AG08395 (cell line): ENCODE measurements at regions not wholly inside any gene's neighbourhood (a gene's known extent, or its start where the extent isn't known, plus 50 kb on each side); places are given as distances from the start of the nearest gene placed in this dataset.

Experiments
- DNase-seq: peaks from one replicate; pipeline ENCODE4 v3.0.0; 2012; ENCODE audit warnings: mixed read lengths, low spot score

DNA sequence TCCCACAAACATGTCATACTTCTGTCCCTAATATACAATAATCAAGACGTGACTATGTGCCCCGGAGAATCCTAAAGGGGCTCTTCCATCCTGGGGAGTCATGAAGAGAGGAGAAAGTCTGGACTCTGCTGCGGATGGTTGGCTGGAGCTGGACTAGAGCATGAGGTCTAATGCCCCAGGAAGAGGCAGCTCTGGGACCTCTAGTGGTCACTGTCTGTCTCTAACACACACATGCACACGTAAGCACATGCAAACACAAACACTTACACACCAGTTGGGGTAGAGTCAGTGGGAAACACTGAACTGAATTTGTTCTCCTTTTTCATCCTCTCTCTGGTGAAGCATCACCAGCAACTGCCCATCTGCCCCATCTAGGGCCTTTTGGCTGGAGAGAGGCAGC is 271.6 kb downstream of the TDRD15 start:
- no peak for DNase-seq

DNA sequence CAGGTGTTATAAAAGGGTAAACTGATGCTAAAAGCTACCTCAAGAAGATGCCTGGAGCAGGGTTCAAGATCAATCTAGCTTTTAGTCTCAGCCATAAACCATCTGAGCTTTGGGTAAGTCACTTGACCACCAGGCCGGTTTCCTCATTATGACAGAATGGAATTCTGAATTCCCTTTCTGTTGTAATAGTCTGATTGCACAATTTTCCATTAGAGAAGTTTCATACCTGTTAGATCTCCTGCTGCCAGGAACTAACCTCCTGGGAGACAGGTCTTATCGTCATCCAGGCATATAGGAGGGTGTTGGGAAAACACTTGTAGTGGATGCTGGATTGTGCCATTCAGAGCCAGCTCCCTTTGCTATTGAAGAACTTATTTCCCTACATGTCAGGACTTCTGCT is 272.5 kb downstream of the TDRD15 start:
- DNase-seq: no peak

DNA sequence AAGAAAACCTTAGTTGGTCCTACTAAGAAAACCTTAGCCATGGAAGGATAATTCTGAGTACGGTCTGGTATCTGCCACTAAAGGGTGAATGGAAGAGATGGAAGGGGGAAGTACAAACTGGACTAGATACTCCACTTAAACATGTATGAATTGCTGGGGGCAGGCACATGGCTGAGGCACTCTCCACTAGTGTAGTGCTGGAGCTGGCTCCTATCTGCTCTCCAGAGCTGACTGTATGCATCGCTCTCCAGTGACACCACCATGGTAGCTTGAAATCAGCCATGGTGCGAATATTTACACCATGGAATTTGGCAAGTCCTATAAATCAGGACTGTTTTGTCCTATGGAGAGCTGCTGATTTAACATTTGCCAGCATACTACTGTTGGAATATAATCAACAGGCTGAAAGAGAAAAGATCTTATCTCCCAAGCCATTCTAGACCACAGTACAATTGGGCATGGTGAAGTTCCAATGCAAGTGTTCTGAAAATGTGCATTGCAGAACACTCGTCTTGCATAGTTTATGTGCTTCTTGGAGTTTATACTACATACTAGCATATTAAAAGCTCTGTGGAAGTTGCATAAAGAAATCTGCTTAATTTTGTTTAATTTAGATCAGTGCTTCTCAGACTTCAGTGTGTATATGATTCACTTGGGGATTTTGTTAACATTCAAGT is 277.4 kb downstream of the TDRD15 start:
- no peak for DNase-seq

DNA sequence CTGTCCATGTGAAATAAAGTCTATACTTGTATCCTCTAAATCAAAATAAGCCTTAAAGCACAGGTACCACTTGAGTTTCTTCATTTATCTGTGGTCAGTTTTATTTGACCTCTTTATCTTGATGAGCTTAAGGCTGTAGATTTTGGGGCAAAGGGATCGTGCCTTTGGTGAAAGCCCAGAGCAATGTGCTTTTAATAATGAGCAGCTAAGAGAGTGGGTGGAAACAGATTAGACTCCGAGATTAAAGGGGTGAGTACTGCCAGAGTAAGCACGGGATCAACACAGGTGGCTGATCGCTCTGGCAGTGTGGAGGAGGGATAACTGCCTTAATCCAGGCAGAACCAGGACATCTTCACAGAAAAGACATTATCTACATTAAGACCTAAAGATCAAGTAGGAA is 280.4 kb downstream of the TDRD15 start:
- no peak for DNase-seq

DNA sequence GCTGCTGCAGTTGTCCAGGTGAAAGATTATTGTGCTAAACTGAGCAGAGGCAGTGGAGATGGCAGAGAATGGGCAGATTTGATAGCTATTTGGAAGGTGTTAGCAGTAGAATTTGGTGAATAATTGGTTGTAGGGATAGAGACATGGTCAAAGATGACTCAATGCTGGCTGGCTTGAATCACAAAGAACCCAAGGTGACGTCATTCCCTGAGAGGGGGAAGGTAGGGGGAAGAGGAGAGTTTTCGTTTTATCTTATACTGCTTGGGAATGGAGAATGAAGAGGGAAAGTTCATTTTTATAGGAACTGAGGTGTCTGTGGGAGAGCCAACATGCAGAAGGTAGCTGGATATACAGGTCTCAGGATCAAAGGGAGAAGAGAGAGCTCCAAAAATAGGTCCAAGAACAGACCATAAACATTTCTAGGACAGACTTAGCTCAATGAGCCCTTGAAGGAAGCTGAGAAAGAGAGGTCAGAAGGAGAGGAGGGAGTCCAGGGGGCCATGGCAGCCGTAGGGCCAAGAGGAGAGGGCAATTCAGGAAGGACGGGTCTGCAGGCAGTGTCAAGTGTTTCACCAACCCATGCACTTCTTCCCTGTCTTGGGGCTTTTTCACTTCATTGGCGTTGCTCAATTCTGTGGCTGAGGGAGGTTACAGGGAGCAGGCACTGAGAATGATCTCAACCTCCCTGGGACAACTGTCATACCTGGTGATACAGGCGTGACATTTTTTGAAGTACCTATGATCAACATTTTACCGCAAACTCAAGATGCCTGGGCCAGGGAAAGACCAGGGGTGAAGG is 281.3 kb downstream of the TDRD15 start:
- no peak for DNase-seq

DNA sequence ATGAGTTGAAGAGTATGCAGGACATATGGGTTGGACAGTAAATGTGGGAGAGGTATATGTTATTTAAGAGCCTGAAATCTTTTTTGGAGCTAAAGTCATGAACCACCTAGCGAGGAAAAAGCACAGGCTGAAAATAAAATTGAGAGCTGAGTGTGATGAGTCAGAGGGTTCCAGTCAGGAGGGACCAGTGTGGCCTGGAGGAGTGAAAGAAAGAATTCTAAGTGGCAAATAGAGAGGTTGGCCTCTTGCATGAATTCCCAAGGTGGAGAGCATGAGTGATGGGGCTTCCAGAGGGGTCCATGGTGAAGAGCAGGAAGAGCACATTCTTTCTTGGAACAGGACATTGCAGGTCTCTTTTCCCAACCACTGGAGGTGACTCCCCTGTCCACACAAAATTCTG is 282.6 kb downstream of the TDRD15 start:
- DNase-seq: no peak

DNA sequence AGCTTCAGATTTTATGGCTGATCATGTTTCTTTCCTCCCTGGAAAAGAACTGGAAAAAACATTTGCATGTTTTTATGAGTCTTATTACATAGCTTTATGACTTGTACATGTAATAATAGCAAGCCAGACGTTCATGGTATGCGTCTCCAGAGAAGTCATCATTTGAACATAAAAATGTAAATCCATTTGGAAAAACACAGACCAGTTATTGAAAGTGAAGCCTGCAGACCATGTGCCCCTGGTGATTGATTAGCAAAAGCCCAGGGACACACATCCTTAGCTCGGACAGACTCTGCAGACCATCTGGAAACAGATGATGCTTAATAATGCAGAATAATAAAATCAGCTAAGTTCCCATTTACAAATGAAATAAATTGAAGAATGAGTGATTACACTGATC is 283.1 kb downstream of the TDRD15 start:
- no peak for DNase-seq

DNA sequence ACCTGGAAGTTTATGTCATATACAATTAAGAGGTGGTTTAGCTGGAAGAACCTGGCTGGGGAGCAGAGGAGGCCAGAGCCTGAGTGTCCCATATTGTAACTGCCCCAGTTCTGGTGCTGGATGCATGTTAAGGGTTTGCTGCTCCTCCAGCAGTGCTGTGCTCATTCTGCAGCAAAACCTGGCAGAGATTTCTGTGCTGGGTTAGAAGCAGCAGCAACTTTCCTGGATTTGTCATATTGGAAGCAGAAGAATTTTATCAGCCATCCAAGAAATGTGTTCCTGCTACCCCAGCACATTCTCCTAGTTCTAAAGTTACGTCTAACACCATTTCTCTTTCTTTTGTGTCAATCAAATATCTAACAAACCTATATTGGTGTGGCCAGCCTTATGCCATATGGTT is 284.1 kb downstream of the TDRD15 start:
- DNase-seq: no peak

DNA sequence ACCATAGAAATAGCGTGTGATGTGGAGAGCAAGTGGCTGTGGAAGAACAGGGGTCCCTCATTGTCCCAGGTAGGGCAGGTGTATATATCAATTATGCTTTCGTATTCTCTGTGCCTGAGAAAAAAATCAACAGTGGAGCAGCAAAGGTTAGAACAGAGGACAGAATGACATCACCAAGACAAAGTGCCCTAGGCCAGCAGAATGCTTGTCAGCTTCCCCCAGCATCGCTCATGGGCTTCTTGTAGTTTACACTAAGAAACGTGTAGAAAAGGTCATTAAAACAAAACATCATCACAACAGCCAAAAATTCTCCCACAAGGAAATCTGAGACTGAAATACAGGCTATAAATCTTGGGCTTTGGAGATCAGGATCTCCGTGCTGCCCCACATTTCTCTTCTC is 288.0 kb downstream of the TDRD15 start:
- no peak for DNase-seq

DNA sequence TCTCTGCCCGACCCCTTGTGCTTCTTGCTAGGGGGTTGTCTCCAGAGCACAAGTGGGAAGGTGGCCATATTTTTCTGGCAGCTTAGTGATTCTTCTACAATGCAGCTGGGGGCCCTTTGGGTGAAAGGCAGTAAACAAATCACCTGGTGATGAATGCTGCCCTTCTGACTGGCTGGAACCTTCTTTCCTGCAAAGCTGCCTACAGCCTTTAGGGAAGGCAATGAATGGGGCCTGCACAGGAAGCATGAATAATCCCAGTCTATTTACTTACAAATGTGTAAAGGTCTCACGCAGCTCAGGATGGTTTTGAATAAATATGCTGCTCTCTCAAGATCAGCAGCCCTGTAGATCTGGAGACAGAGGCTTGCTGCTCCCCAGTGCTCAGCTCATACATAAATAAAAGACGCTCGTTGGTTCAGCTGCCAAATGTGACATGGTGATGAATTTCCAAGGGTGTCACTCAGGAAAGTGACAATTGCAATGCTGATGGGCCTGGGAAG is 289.2 kb downstream of the TDRD15 start:
- DNase-seq: no peak

DNA sequence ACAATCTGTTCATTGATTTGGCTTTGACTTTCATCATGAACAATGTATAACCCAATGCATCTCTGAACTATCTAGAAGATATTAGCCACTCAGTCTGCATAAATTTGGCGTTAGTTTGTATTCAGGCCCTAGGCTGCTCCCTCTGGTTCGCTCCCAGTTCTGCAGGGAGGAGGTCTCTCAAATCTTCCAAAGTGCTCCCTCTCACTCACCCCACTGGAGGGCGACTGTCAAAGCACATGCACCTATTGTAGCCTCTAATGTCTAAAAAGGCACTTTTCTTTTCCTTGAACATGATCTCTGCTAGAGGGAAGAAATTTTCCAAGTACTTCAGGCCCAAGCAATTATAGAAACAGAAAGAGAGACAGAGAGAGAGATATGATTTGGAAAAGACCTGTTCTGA is 291.5 kb downstream of the TDRD15 start:
- no peak for DNase-seq

DNA sequence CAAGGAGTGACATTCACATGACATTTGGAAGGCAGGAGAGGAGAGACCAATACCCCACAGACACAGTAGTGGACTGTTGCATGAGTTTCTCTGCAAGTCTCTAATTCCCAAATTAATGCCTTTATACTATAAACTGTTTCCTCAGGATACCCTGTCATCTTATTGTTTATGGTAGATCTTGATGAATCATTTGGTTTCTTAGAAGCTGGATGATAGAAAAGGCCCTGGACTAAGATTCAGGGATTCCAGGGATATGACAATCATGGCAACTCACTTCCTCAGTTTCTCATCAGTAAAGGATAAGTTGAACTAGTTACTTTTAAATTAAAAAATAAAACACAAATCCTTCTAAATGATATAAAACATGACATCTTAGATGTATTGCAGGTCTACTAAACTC is 292.5 kb downstream of the TDRD15 start:
- DNase-seq: no peak

DNA sequence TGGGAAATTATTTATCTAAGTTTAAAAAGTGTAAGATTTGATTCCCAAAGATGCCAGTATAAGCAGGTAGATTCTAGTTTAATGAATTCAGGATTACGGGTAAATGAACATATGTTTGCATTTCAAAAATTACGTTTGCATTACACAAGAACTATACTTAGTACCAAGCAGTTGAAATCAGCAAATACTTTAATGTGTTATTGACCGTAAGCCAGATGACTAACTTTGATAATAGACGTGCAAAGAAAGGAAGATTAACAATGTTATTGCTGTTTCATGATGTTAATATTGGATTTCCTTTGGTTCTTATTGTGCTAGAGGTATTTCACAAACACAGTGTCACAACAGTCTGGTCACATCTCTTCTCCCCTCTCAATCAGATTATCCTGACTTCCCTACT is 294.7 kb downstream of the TDRD15 start:
- DNase-seq: no peak

DNA sequence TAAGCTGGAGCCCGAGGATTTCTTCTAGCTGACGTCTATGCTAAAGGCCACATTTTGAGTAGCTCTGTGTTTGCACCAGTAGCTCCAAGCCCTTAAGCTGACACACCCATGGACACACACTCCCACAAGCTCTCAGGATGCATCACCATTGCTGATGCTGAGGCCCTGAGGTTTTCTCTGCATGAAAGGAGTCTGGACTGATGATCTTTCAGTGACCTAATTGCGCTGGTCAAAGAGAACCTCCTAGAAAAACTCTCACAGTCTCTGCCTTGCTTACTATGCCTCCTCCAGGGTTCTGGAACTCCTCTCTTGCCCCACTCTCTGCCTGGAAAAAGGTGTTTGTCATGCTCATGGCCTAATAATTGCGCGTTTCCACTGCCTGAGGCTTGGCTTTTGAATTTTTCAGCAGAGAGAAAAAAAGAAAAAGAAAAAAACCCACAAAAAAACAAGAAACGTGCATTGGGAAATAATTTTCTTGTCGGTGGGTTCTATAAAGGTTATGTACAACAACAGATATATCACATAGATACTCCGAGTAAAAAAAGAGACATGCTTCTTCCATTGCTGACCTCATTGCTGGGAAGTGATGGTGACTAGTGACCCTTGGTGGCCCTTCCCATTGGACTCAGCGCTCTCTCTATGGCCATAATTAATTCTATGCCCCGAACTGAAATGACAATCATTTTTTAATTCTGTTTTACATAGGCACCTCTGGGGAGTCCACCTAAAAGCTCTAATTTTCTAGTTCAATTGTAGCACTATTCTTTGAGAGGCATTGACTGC is 297.0 kb downstream of the TDRD15 start:
- DNase-seq: no peak

DNA sequence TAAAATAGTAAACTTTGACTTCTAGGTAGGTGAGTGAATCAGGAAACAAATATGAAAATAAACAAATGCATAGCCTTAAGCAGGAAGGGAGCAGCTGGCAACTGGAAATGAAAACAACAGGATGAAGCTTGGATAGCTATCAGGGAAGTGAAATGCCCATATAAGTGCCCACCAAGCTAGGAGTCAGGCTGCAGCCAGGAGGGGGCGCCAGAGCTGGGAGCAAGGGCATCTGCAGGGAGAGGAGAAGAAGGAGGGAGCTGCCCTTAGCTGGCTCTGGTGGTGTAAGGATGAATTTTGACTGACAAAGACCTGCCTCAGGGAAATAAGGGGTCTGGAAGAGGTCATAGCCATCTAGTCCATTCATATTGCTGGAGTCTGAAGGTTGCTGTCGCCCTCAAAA is 298.3 kb downstream of the TDRD15 start:
- no peak for DNase-seq

DNA sequence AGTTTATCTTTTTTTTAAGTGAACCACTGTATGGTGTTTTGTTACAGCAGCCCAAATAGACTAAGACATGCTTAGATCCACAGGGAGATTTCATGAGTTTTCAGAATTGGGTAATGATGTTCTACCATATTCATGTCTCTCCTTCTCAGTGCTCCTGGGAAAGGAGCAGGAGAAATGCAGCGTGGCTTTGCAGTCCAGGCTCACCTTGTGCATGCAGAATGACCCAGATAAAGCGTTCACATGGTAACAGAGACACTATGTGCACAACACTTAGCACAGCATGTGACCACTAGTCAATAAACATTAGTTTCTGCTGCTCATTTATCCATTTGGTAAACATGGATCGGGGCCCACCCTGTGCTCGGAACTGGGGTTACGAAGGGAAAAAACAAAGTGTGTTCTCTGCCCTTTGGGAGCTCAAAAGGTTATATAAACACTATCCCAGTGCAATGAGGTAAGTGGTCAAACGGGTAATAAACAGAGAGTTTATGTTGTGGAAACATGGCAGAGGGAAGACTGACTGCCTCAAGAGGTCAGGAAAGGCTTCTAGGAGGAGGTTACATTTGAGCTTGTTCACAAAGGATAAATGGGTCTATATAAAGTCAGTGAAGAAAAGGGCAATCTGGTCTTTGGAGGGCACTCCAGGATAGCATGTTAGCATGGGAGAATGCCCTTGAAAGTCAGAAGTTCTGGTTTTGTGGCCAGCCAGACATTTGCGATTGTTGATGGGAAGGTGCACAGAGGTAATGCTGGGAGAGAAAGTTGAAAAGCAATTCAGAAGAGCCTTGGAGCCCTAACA is 299.2 kb downstream of the TDRD15 start:
- DNase-seq: no peak

DNA sequence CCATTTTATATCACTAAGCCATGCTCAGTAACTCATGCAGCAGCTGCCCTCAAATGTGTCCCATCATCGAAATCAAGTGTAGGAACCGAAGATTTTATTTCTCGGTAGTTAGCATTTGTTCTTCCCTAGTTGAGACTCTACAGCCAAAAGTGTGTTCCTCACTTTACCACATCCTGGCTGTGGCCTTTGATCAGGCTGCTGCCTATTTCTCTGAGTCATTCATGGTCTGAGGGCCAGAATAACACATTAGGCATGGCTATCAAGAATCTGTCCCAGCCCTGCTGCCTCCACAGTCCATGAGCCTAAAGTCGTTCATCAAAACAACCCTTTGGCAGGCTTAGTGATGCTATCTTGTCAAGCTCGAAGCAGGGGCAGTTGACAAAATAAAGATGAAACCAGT is 300.1 kb downstream of the TDRD15 start:
- DNase-seq: no peak

DNA sequence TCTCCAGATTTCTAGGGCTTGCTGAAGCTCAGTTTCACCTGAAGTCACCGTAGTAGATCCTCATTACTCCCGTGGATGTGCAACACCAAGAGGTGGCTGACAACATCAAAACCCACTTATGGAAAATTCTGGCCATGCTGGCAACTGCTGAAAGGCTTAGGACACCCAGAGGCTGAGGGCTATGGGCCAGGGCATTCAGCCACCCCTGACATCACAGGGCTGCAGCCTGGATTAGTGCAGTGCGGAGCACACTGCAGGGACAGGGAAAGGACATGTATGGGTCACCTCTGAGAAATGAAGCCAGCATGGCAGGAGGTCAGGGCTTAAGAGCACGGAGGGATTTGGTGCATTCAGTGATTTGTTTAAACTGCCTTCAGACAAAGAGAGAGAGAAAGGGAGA is 300.6 kb downstream of the TDRD15 start:
- no peak for DNase-seq

DNA sequence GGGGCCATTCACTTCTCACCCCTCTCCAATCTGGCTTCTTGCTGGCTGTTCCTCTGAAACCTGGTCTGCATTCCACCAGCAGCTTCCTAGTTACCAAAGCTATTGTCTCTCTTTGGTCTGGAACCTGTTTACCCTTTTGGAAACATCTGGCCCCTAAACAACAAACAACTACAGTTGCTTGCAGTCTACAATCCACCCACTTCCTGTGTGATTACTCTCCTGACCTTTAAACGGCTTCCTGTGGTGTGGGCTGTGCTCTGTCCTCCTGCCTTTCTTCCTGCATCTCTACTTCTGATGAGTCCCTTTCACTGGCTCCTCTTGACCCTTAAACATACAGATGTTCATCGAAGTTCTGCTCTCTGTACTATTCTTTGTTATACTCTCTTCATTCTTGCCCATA is 303.8 kb downstream of the TDRD15 start:
- DNase-seq: no peak

DNA sequence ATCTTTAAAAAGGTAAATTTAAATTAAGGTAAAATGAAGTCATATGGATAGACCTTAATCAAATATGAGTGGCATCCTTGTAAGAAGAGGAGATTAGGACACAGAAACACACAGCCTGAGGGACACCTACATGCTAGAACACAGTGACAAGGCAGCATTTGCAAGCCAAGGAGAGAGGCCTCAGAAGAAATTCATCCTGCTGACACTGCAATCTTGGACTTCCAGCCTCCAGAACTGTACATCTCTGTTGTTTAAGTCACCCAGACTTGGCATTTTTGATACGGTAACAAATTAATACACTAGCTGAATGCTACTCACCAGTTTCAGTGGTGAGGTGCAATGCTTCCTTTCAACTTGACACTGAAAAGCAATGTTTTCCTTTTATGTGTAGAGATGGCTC is 305.0 kb downstream of the TDRD15 start:
- DNase-seq: no peak

DNA sequence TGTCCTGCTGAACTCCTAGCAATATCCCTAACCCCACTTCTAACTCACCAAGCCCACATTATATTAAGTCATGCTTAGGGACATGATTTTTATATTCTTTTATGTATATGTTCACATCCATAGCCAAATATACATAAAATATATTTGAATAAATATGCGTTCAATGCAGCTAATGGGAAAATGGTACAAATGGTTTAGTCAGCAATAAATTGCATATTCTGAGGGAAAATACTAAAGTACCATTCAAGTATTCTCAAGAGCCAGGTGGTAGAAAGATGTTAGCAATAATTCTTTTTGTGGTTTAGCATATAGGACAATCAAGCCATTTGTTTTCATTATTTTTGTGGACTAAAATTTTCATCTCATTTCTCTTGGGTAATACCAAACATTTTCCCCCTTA is 306.0 kb downstream of the TDRD15 start:
- no peak for DNase-seq

DNA sequence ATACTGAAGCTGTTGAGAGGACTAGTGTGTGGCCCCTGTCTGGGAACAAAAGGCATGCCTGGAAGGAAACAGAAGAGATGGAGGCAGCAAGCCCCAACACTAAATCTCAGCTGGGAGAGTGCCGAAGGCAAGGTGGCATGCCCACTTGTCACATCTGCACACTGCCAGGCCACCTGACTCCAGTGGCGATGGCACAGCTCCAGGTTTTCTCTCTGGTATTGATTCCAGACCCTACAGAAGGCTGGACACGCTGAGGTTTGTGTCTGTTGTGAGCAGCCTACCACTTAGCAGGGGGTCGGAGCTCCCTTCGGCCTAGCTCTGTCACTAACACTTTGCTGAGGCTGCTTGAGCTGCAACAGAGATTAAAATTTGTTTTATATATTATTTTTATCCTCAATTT is 307.3 kb downstream of the TDRD15 start:
- no peak for DNase-seq
